ENCODE measurements at regions not wholly inside any gene's neighbourhood (a gene's known extent, or its start where the extent isn't known, plus 50 kb on each side); places are given as distances from the start of the nearest gene placed in this dataset.
"Not testable (repeated sequence)": the region's sequence is repeated elsewhere in the genome, so short reads cannot be mapped to it uniquely, and the experiment has no call there.

DNA sequence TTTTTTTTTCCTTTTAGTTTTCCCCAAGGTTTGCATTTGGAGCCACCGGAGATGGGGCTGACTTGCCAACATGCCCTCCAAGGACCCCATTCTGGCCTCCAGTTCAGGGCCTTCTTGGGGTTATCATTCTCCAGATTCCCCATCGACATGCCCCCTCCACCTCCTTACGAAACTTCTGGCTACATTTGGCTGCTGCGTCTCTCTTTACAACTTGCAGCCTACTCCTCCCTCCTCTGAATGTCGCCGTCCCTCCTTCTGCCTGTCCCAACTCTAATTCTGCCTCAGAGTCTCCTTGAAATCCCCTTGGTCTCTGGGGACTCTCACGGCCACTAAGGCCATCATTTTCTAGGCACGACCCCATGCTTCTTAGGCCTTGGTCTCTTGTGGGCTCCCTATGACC, 72.2 kb upstream of the PODXL start:
- no peaks in the 10 kb centered on the region for H3K9me3 ChIP-seq (ENCODE audit: control insufficient read depth in 2 of 2, low read length in 2 of 2)
- H3K36me3 ChIP-seq (ENCODE audit: control insufficient read depth in 2 of 2, insufficient read depth in 2 of 2, low read length in 2 of 2), result no peaks in the 10 kb centered on the region
- no peak overlapping the region for H3K9ac ChIP-seq (ENCODE audit: low read length in 2 of 2)
- H3K4me1 ChIP-seq (ENCODE audit: control insufficient read depth, insufficient read depth, low read length), result peaks cover 3% of the 10 kb centered on the region
- H3K27me3 ChIP-seq (ENCODE audit: control insufficient read depth in 1 of 2, insufficient read depth in 2 of 2, low read length in 2 of 2), result peaks cover 0 to 3% of the 10 kb centered on the region in 2 donors
- no peak overlapping the region for H3K27ac ChIP-seq (ENCODE audit: low read length)
- no peak overlapping the region for H3K4me3 ChIP-seq (ENCODE audit: low read length in 2 of 2)

DNA sequence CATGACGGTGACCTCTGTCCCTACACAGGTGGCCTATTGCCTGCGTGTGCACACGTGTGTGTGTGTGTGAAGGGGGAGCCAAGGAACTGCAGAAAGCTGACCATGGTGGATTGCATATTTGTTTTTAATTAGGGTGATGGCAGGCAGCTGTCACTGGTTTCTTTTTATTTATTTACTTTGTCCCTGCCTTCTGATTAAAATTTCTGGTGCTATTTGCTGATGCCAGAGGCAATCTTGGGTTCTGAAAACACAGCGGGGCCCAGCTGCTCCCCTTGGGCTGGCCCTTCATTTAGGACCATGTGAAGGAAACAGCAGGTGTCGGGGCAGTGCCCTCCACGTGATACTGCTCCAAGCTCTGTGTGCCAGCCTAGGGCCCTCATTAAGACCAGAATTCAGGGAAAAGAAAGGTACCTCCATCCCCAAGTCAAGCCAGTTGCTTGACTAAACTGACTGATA, 71.3 kb upstream of the PODXL start:
- no peak overlapping the region for H3K4me3 ChIP-seq (ENCODE audit: low read length in 2 of 2)
- H3K4me1 ChIP-seq (ENCODE audit: control insufficient read depth, insufficient read depth, low read length), result peaks cover 3% of the 10 kb centered on the region
- no peaks in the 10 kb centered on the region for H3K9me3 ChIP-seq (ENCODE audit: control insufficient read depth in 2 of 2, low read length in 2 of 2)
- no peak overlapping the region for H3K9ac ChIP-seq (ENCODE audit: low read length in 2 of 2)
- H3K27me3 ChIP-seq (ENCODE audit: control insufficient read depth in 1 of 2, insufficient read depth in 2 of 2, low read length in 2 of 2), result peaks cover 0 to 3% of the 10 kb centered on the region in 2 donors
- H3K36me3 ChIP-seq (ENCODE audit: control insufficient read depth in 2 of 2, insufficient read depth in 2 of 2, low read length in 2 of 2), result no peaks in the 10 kb centered on the region
- no peak overlapping the region for H3K27ac ChIP-seq (ENCODE audit: low read length)

DNA sequence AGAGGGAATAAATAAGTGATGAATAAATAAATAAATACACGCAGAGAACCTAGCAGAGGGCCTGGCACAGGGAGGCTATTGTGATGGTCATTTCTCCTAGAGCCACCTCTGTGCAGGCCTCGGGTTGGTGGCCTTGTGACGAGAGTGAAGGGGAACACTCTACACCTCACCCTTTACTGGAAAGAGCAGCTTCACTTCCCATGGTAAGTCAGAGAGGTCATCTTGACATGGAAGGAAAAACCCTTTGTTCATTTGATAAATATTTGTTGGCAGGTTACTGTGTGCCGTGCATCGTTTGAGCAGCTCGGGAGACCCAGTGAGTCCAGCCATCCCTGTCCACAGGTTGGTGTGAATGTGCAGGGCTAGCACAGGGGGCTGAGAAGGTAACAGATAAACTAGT, 70.2 kb upstream of the PODXL start:
- no peak overlapping the region for H3K4me3 ChIP-seq (ENCODE audit: low read length in 2 of 2)
- peaks cover 0 to 3% of the 10 kb centered on the region in 2 donors for H3K27me3 ChIP-seq (ENCODE audit: control insufficient read depth in 1 of 2, insufficient read depth in 2 of 2, low read length in 2 of 2)
- no peaks in the 10 kb centered on the region for H3K36me3 ChIP-seq (ENCODE audit: control insufficient read depth in 2 of 2, insufficient read depth in 2 of 2, low read length in 2 of 2)
- no peak overlapping the region for H3K27ac ChIP-seq (ENCODE audit: low read length)
- H3K9me3 ChIP-seq (ENCODE audit: control insufficient read depth in 2 of 2, low read length in 2 of 2), result no peaks in the 10 kb centered on the region
- peaks cover 3% of the 10 kb centered on the region for H3K4me1 ChIP-seq (ENCODE audit: control insufficient read depth, insufficient read depth, low read length)
- no peak overlapping the region for H3K9ac ChIP-seq (ENCODE audit: low read length in 2 of 2)

DNA sequence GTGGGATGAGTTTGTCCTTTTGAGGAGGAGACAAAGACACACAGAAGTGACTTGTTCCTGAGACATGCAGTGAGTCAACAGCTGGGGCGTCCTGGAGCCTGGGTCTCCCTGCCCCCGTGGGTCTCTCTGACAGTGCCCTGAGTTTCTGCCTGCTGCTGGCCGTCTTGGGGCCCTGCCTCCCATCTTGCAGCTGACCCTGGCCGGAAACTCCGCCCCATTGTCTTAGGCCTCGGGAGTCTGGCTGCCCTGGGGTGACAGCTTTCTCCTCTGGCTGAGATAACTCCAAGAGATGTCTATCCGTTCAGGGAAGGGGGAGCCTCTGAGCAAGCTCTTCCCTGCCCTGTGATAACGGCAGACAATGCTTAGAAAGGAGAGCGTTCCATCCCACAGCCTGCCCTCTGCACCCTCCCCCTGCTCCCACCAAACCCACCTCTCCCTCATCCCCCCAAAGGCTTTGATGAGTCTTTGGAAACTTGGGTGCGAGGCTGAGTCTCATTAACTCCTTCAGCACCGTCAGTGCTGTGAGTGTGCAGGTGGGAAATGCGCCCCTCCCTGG, 69.5 kb upstream of the PODXL start:
- no peak overlapping the region for H3K27ac ChIP-seq (ENCODE audit: low read length)
- no peak overlapping the region for H3K4me3 ChIP-seq (ENCODE audit: low read length in 2 of 2)
- no peaks in the 10 kb centered on the region for H3K9me3 ChIP-seq (ENCODE audit: control insufficient read depth in 2 of 2, low read length in 2 of 2)
- H3K9ac ChIP-seq (ENCODE audit: low read length in 2 of 2), result no peak overlapping the region
- no peaks in the 10 kb centered on the region for H3K36me3 ChIP-seq (ENCODE audit: control insufficient read depth in 2 of 2, insufficient read depth in 2 of 2, low read length in 2 of 2)
- H3K27me3 ChIP-seq (ENCODE audit: control insufficient read depth in 1 of 2, insufficient read depth in 2 of 2, low read length in 2 of 2), result peaks cover 0 to 3% of the 10 kb centered on the region in 2 donors
- peaks cover 3% of the 10 kb centered on the region for H3K4me1 ChIP-seq (ENCODE audit: control insufficient read depth, insufficient read depth, low read length)

DNA sequence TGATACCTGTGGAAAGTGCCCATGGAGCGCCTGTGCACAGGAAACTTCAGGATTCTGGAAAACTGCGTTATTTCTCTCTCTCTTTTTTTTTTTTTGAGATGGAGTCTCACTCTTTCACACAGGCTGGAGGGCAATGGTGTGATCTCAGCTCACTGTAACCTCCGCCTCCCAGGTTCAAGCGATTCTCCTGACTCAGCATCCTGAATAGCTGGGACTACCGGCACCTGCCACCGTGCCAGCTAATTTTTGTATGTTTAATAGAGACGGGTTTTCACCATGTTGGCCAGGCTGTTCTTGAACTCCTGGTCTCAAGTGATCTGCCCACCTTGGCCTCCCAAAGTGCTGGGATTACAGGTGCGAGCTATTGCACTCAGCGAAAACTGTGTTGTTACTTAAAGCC, 68.9 kb upstream of the PODXL start:
- not testable (repeated sequence) for H3K27me3 ChIP-seq (ENCODE audit: control insufficient read depth in 1 of 2, insufficient read depth in 2 of 2, low read length in 2 of 2); H3K4me1 ChIP-seq (ENCODE audit: control insufficient read depth, insufficient read depth, low read length); H3K9ac ChIP-seq (ENCODE audit: low read length in 2 of 2); H3K4me3 ChIP-seq (ENCODE audit: low read length in 2 of 2); H3K36me3 ChIP-seq (ENCODE audit: control insufficient read depth in 2 of 2, insufficient read depth in 2 of 2, low read length in 2 of 2); H3K9me3 ChIP-seq (ENCODE audit: control insufficient read depth in 2 of 2, low read length in 2 of 2); H3K27ac ChIP-seq (ENCODE audit: low read length)

DNA sequence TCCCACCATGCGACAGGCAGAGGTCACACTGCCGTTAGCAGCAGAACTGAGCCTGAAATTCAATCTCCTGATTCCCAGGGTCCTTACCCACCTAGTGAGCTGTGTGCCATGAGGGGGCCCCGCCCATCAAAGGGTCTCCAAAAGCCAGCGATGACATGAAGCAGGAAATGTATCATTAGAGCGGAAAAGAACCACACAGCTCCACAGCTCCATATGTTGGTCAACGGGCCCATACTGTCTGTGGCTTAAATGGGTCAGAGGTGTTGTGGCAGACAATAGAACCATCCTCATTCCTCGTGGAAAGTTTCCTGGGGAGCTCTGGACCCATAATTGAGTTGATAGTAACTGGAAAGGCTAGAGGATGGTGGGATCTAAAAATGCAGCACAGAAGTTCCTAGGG, 68.1 kb upstream of the PODXL start:
- Histone ChIP-seq H3K27ac (ENCODE audit: low read length) (no peak overlapping the region), H3K4me3 (ENCODE audit: low read length in 2 of 2) (no peak overlapping the region), H3K9me3 (ENCODE audit: control insufficient read depth in 2 of 2, low read length in 2 of 2) (no peaks in the 10 kb centered on the region), H3K9ac (ENCODE audit: low read length in 2 of 2) (no peak overlapping the region), H3K27me3 (ENCODE audit: control insufficient read depth in 1 of 2, insufficient read depth in 2 of 2, low read length in 2 of 2) (peaks cover 0 to 3% of the 10 kb centered on the region in 2 donors), H3K36me3 (ENCODE audit: control insufficient read depth in 2 of 2, insufficient read depth in 2 of 2, low read length in 2 of 2) (no peaks in the 10 kb centered on the region), H3K4me1 (ENCODE audit: control insufficient read depth, insufficient read depth, low read length) (peaks cover 3% of the 10 kb centered on the region)

DNA sequence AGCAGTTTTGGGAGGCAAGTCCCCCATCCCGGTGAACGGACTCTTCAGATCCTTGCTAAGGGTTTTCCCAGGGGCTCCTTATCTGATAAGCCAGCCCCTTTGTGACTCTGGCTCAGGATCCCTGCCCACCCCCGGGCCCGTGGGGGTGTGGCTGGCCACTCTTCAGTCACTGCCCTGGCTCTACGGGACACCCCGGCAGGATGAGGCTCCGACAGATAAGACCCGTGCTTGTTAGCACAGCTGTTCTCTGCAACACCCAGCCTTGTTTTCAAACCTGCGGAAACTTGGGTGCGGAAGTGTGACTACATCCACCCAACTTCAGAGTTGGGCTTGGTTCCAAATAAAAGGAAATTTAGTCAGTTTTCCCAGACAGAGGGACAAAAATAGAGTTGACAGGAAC, 66.7 kb upstream of the PODXL start:
- no peak overlapping the region for H3K9ac ChIP-seq (ENCODE audit: low read length in 2 of 2)
- H3K4me1 ChIP-seq (ENCODE audit: control insufficient read depth, insufficient read depth, low read length), result no peaks in the 10 kb centered on the region
- H3K4me3 ChIP-seq (ENCODE audit: low read length in 2 of 2), result no peak overlapping the region
- no peaks in the 10 kb centered on the region for H3K9me3 ChIP-seq (ENCODE audit: control insufficient read depth in 2 of 2, low read length in 2 of 2)
- H3K36me3 ChIP-seq (ENCODE audit: control insufficient read depth in 2 of 2, insufficient read depth in 2 of 2, low read length in 2 of 2), result no peaks in the 10 kb centered on the region
- no peak overlapping the region for H3K27ac ChIP-seq (ENCODE audit: low read length)
- H3K27me3 ChIP-seq (ENCODE audit: control insufficient read depth in 1 of 2, insufficient read depth in 2 of 2, low read length in 2 of 2), result peaks cover 0 to 3% of the 10 kb centered on the region in 2 donors

DNA sequence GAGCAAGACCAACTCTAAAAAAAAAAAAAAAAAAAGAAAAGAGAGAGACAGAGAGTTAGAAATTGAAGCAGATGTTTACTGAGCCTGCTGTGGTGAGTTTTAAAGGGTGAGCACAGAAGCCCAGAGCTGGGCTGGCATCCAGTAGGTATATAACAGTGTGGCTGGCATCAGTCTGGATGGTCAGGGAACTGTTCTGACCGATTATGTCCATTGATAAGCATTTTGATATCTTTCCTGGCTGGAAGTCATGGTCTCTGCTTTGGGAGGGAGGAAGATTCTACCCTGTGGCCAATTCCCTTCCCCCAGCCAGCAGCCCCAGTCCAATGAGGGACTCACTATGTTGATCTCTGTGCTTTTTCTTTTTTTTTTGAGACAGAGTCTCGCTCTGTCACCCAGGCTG, 65.2 kb upstream of the PODXL start:
- no peaks in the 10 kb centered on the region for H3K9me3 ChIP-seq (ENCODE audit: control insufficient read depth in 2 of 2, low read length in 2 of 2)
- H3K27ac ChIP-seq (ENCODE audit: low read length), result no peak overlapping the region
- H3K4me1 ChIP-seq (ENCODE audit: control insufficient read depth, insufficient read depth, low read length), result no peaks in the 10 kb centered on the region
- H3K9ac ChIP-seq (ENCODE audit: low read length in 2 of 2), result no peak overlapping the region
- H3K27me3 ChIP-seq (ENCODE audit: control insufficient read depth in 1 of 2, insufficient read depth in 2 of 2, low read length in 2 of 2), result peaks cover 0 to 3% of the 10 kb centered on the region in 2 donors
- no peaks in the 10 kb centered on the region for H3K36me3 ChIP-seq (ENCODE audit: control insufficient read depth in 2 of 2, insufficient read depth in 2 of 2, low read length in 2 of 2)
- no peak overlapping the region for H3K4me3 ChIP-seq (ENCODE audit: low read length in 2 of 2)

DNA sequence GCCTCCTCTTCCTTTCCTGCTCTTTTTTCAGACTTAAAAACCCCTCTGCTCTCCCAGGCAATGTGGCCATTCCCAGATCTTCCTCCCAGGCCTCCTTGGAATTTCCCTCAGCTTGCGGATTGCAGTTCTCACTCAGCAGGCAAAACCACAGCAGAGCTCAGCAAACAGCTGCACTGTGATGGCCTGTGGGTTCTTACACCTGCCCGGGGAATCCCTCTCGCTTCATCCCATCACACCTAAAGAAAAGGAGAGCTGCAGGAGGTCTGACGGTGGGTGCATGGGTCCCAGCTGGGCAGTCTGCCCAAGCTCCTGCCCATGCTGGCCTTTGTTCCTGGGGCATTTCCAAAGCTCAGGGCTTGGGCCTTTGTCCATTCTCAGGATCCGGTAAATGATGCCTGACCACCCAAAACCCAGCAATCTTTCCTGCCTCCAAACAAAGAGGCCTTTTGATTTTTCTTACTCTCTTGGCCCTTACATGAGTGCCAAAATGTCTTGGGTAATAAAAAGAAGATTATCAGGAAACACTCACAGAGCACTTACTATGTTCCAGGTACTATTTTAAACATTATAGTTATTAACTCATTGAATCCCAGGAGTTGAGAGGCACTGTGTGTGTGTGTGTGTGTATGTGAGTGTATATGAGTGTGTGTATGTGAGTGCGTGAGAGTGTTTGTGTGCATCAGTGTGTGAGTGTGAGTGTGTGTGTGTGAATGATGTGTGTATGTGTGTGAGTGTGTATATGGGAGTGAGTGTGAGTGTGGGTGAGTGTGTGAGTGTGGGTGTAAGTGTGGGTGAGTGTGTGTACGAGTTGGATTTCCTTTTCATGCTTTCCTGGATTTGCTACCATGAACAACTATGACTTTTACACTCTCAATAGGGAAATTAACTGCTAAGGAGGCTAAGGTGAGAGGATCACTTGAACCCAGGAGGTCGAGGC, 64.5 kb upstream of the PODXL start:
- no peak overlapping the region for H3K9ac ChIP-seq (ENCODE audit: low read length in 2 of 2)
- H3K27ac ChIP-seq (ENCODE audit: low read length), result no peak overlapping the region
- no peaks in the 10 kb centered on the region for H3K4me1 ChIP-seq (ENCODE audit: control insufficient read depth, insufficient read depth, low read length)
- H3K36me3 ChIP-seq (ENCODE audit: control insufficient read depth in 2 of 2, insufficient read depth in 2 of 2, low read length in 2 of 2), result no peaks in the 10 kb centered on the region
- H3K4me3 ChIP-seq (ENCODE audit: low read length in 2 of 2), result no peak overlapping the region
- no peaks in the 10 kb centered on the region for H3K9me3 ChIP-seq (ENCODE audit: control insufficient read depth in 2 of 2, low read length in 2 of 2)
- H3K27me3 ChIP-seq (ENCODE audit: control insufficient read depth in 1 of 2, insufficient read depth in 2 of 2, low read length in 2 of 2), result peaks cover 0 to 3% of the 10 kb centered on the region in 2 donors

DNA sequence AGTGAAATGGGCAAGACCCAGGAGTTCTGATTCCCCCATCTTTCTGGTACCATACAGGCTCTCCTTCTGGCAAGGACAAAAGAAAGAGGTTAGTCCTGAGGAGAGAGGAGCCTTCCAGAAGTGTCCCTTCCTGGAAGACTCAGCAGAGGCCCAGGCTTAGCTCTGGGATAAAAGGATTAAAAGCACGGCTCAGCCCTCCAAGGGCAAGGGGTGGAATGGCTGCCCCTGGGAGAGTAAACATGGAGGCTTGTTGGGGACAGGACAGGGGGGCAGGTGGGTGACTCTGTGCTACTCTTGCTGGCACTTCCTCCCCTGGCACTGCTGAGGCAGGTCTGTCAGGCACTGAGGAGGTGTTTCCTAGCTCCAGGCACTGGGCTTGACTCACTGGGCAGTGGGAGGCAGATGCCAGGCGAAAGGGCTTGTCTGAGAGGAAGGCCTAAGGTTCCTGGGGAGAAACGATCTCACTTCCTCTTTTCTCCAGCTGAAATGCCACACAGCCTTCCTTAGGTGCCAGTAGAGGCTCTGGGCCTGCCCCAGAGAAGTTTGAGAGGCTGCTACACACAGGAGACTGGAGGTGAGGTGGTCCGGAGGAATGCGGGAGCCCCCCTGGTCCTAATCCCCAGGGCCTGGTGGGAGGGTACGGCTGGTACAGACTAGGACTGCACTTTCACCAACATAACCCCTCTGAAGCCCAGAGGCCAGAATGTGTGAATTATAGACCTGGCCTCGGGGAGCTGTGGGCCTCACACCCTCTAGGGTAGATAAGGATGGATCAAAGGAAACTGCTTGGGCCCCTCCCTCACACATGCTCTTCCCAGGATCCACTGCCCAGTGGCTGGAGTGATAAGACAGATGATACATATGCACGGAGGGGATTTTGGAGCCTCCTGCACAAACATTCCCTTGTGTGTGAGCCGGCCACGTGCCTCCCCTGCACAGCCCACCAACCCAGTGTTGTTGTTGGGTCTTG, 63.2 kb upstream of the PODXL start:
- Histone ChIP-seq H3K36me3 (ENCODE audit: control insufficient read depth in 2 of 2, insufficient read depth in 2 of 2, low read length in 2 of 2) (no peaks in the 10 kb centered on the region), H3K27ac (ENCODE audit: low read length) (no peak overlapping the region), H3K9ac (ENCODE audit: low read length in 2 of 2) (no peak overlapping the region), H3K4me1 (ENCODE audit: control insufficient read depth, insufficient read depth, low read length) (no peaks in the 10 kb centered on the region), H3K4me3 (ENCODE audit: low read length in 2 of 2) (no peak overlapping the region), H3K9me3 (ENCODE audit: control insufficient read depth in 2 of 2, low read length in 2 of 2) (no peaks in the 10 kb centered on the region), H3K27me3 (ENCODE audit: control insufficient read depth in 1 of 2, insufficient read depth in 2 of 2, low read length in 2 of 2) (peaks cover 0 to 3% of the 10 kb centered on the region in 2 donors)
